Keratinocyte (primary cell): ENCODE measurements at regions not wholly inside any gene's neighbourhood (a gene's known extent, or its start where the extent isn't known, plus 50 kb on each side); places are given as distances from the start of the nearest gene placed in this dataset.

ENCODE experiments used
- CTCF ChIP-seq, 3 experiments: IDR thresholded peaks in 1 of 3; conservative IDR thresholded peaks in 1 of 3; optimal IDR thresholded peaks in 1 of 3; 2 replicates in 2 of 3; 3 replicates in 1 of 3; pipeline versions ENCODE3 to v1.5.1; 2011; ENCODE audit warnings: low read length in 3 of 3, mild to moderate bottlenecking in 3 of 3, moderate library complexity in 2 of 3, control low read depth in 1 of 3, inconsistent platforms in 1 of 3; ENCODE audit not compliant: insufficient read depth in 2 of 3; ENCODE audit errors: extremely low read depth in 1 of 3
- EZH2 ChIP-seq: IDR thresholded peaks from one replicate; pipeline ENCODE4 v1.6.1; 2012; ENCODE audit warnings: inconsistent platforms, mild to moderate bottlenecking, low read length, moderate library complexity

GRCh38 chr13:80497439-80497838 is 156.5 kb upstream of the SPRY2 start:
- TF ChIP-seq CTCF (optimal IDR thresholded peaks at IDR 0.05 in 1 of 3, IDR thresholded peaks at IDR 0.05 in 1 of 3, conservative IDR thresholded peaks at IDR 0.05 in 1 of 3; ENCODE audit: extremely low read depth in 1 of 3, insufficient read depth in 2 of 3, low read length in 3 of 3) (no peak), EZH2 (no peak)
